IMR-90 (cell line): ENCODE measurements at regions not wholly inside any gene's neighbourhood (a gene's known extent, or its start where the extent isn't known, plus 50 kb on each side); places are given as distances from the start of the nearest gene placed in this dataset.

ENCODE experiments used
- ATAC-seq: fragments of 200-7000 bp; cut with Tn5 transposase; 2 replicates; pipeline ENCODE4 v1.9.1; 2020; ENCODE audit warnings: low read depth, mild to moderate bottlenecking, moderate library complexity
- BruUV-seq: library from RNA; stranded (reverse); fragments of 400-500 nt; replicated peaks from 2 replicates; lab custom pipeline; 2021; lab: Mats Ljungman, UMichigan
- CTCF ChIA-PET: fragments of 300-600 bp; formaldehyde crosslinking; extraction: SDS; loops from one replicate; lab custom pipeline; 2021; ENCODE audit warnings: antibody characterized with exemption; lab: Yijun Ruan, JAX
- POLR2A ChIA-PET: fragments of 300-600 bp; sonication (Branson Sonifier 250); formaldehyde crosslinking; loops from one replicate; lab custom pipeline; 2022; ENCODE audit warnings: antibody characterized with exemption; ENCODE audit not compliant: unreplicated experiment; lab: Charles Lee
- DNase-seq: peaks from one replicate; pipeline ENCODE4 v3.0.0; 2013
- H2AFZ ChIP-seq: replicated peaks from 2 replicates; pipeline ENCODE3; 2013; ENCODE audit warnings: low read length, mild to moderate bottlenecking; ENCODE audit not compliant: poor library complexity
- H2AK5ac ChIP-seq: 2 replicates; pipeline ENCODE4 v1.6.1; 2013; ENCODE audit warnings: low read depth, low read length, inconsistent platforms
- H2AK9ac ChIP-seq: replicated peaks from 2 replicates; pipeline ENCODE3; 2013; ENCODE audit warnings: mild to moderate bottlenecking, low read depth, low read length, moderate library complexity; ENCODE audit not compliant: poor library complexity
- H2BK120ac ChIP-seq: 2 replicates; pipeline ENCODE4 v1.6.1; 2013; ENCODE audit warnings: low read depth, low read length, inconsistent platforms
- H2BK15ac ChIP-seq: 3 replicates; pipeline ENCODE4 v1.6.1; 2013; ENCODE audit warnings: low read depth, low read length, inconsistent platforms
- H2BK20ac ChIP-seq: 2 replicates; pipeline ENCODE4 v1.6.1; 2013; ENCODE audit warnings: low read depth, mild to moderate bottlenecking, inconsistent platforms, low read length, moderate library complexity
- H2BK5ac ChIP-seq: 2 replicates; pipeline ENCODE4 v1.6.1; 2013; ENCODE audit warnings: mild to moderate bottlenecking, low read depth, low read length, inconsistent platforms; ENCODE audit not compliant: poor library complexity, severe bottlenecking
- H3K14ac ChIP-seq: replicated peaks from 2 replicates; pipeline ENCODE4 v1.6.1; 2013; ENCODE audit warnings: low read depth, low read length, inconsistent platforms
- H3K18ac ChIP-seq: 2 replicates; pipeline ENCODE4 v1.6.1; 2013; ENCODE audit warnings: low read depth, low read length, control low read depth
- H3K23ac ChIP-seq: 2 replicates; pipeline ENCODE4 v1.6.1; 2013; ENCODE audit warnings: low read depth, low read length, inconsistent platforms
- H3K27ac ChIP-seq: 2 replicates; pipeline ENCODE4 v1.5.1; 2013; ENCODE audit warnings: mild to moderate bottlenecking, control low read depth, low read length; ENCODE audit not compliant: insufficient read depth
- H3K27me3 ChIP-seq: 2 replicates; pipeline ENCODE4 v1.6.1; 2013; ENCODE audit warnings: low read length; ENCODE audit not compliant: control insufficient read depth, insufficient read depth
- H3K36me3 ChIP-seq: 2 replicates; pipeline ENCODE4 v1.6.1; 2013; ENCODE audit warnings: low read length, mixed read lengths; ENCODE audit not compliant: control insufficient read depth, insufficient read depth
- H3K4ac ChIP-seq: 2 replicates; pipeline ENCODE4 v1.6.1; 2013; ENCODE audit warnings: low read depth, low read length, inconsistent platforms
- H3K4me1 ChIP-seq: 2 replicates; pipeline ENCODE4 v1.6.1; 2013; ENCODE audit warnings: low read length, mixed read lengths; ENCODE audit not compliant: control insufficient read depth, insufficient read depth
- H3K4me2 ChIP-seq: 2 replicates; pipeline ENCODE4 v1.6.1; 2013; ENCODE audit warnings: low read depth, mild to moderate bottlenecking, control low read depth, low read length, moderate library complexity
- H3K4me3 ChIP-seq: 2 replicates; pipeline ENCODE4 v1.5.1; 2013; ENCODE audit warnings: low read depth, mild to moderate bottlenecking, control low read depth, low read length, moderate library complexity; ENCODE audit not compliant: insufficient read depth
- H3K56ac ChIP-seq: 2 replicates; pipeline ENCODE4 v1.6.1; 2013; ENCODE audit warnings: low read length, inconsistent platforms; ENCODE audit not compliant: insufficient read depth; ENCODE audit errors: extremely low read depth
- H3K79me1 ChIP-seq, 2 experiments: 2 replicates each; pipeline ENCODE4 v1.6.1; 2013; ENCODE audit warnings: low read length in 2 of 2, inconsistent platforms in 1 of 2, low read depth in 1 of 2
- H3K9ac ChIP-seq: 2 replicates; pipeline ENCODE4 v1.6.1; 2013; ENCODE audit warnings: low read depth, low read length, control low read depth
- H3K9me1 ChIP-seq: 2 replicates; pipeline ENCODE4 v1.6.1; 2013; ENCODE audit warnings: low read length, inconsistent platforms; ENCODE audit not compliant: insufficient read depth
- H3K9me3 ChIP-seq: 2 replicates; pipeline ENCODE4 v1.6.1; 2013; ENCODE audit warnings: low read length; ENCODE audit not compliant: control insufficient read depth, insufficient read depth
- H4K20me1 ChIP-seq: 2 replicates; pipeline ENCODE4 v1.6.1; 2013; ENCODE audit warnings: low read length, inconsistent platforms; ENCODE audit not compliant: insufficient read depth
- H4K5ac ChIP-seq: 2 replicates; pipeline ENCODE4 v1.6.1; 2013; ENCODE audit warnings: mild to moderate bottlenecking, low read depth, low read length, control low read depth
- H4K8ac ChIP-seq, 2 experiments: 2 replicates each; pipeline ENCODE4 v1.6.1; 2013; ENCODE audit warnings: low read depth in 2 of 2, low read length in 2 of 2, control low read depth in 1 of 2, inconsistent platforms in 1 of 2
- H4K91ac ChIP-seq: 2 replicates; pipeline ENCODE4 v1.6.1; 2013; ENCODE audit warnings: low read depth, low read length, inconsistent platforms; ENCODE audit not compliant: insufficient read depth
- BHLHE40 ChIP-seq: fragments of 150-350 bp; IDR thresholded peaks from 2 replicates; pipeline ENCODE4 v1.6.1; 2016; ENCODE audit warnings: mild to moderate bottlenecking, low read depth, low read length
- CEBPB ChIP-seq: IDR thresholded peaks from 2 replicates; pipeline ENCODE4 v1.6.1; 2012; ENCODE audit warnings: low read depth, low read length, improper control_type of control experiment
- CHD1 ChIP-seq: IDR thresholded peaks from 2 replicates; pipeline ENCODE4 v1.6.1; 2012; ENCODE audit warnings: low read depth, low read length, improper control_type of control experiment
- CTCF ChIP-seq: conservative IDR thresholded peaks from 2 replicates; pipeline ENCODE4 v1.5.1; 2012; ENCODE audit warnings: mild to moderate bottlenecking, low read depth, low read length, improper control_type of control experiment
- FOS ChIP-seq: fragments of 150-350 bp; IDR thresholded peaks from 2 replicates; pipeline ENCODE4 v1.6.1; 2016; ENCODE audit warnings: low read depth, low read length
- MAFK ChIP-seq: IDR thresholded peaks from 2 replicates; pipeline ENCODE4 v1.6.1; 2012; ENCODE audit warnings: low read depth, low read length, improper control_type of control experiment
- MAZ ChIP-seq: IDR thresholded peaks from 2 replicates; pipeline ENCODE4 v1.6.1; 2012; ENCODE audit warnings: low read depth, mild to moderate bottlenecking, low read length, improper control_type of control experiment, moderate library complexity, borderline replicate concordance
- MXI1 ChIP-seq: IDR thresholded peaks from 2 replicates; pipeline ENCODE4 v1.6.1; 2012; ENCODE audit warnings: low read depth, mild to moderate bottlenecking, low read length, moderate library complexity, borderline replicate concordance
- NFE2L2 ChIP-seq: fragments of 150-350 bp; IDR thresholded peaks from 2 replicates; pipeline ENCODE4 v1.6.1; 2016; ENCODE audit warnings: low read depth, mild to moderate bottlenecking, low read length
- POLR2A ChIP-seq: IDR thresholded peaks from 2 replicates; pipeline ENCODE4 v1.6.1; 2012; ENCODE audit warnings: mild to moderate bottlenecking, low read depth, low read length
- RAD21 ChIP-seq: IDR thresholded peaks from 2 replicates; pipeline ENCODE4 v1.6.1; 2012; ENCODE audit warnings: low read length, improper control_type of control experiment
- RCOR1 ChIP-seq: IDR thresholded peaks from 2 replicates; pipeline ENCODE4 v1.6.1; 2012; ENCODE audit warnings: mild to moderate bottlenecking, low read length, improper control_type of control experiment; ENCODE audit not compliant: insufficient replicate concordance
- RFX5 ChIP-seq: IDR thresholded peaks from 2 replicates; pipeline ENCODE4 v1.8.0; 2012; ENCODE audit warnings: low read depth, mild to moderate bottlenecking, low read length, moderate library complexity
- SMC3 ChIP-seq: fragments of 150-350 bp; IDR thresholded peaks from 2 replicates; pipeline ENCODE4 v1.6.1; 2016; ENCODE audit warnings: low read depth, mild to moderate bottlenecking, antibody characterized with exemption, low read length, moderate library complexity
- WGBS, 2 experiments: methylation state at CpG; one replicate each; pipeline versions ENCODE4 v1.1.5 to v1.1.7; 2013; ENCODE audit warnings: missing lambda C conversion rate in 2 of 2; ENCODE audit not compliant: insufficient read length in 1 of 2; ENCODE audit errors: extremely low coverage in 2 of 2; 5-methylcytosine and 5-hydroxymethylcytosine counted together
- dilution Hi-C: fragments of 300-500 bp; cut with HindIII; formaldehyde crosslinking; loops from one replicate; pipeline ENCODE4 v1.14.3; 2018; ENCODE audit warnings: low sequenced_read_pairs; ENCODE audit not compliant: unreplicated experiment
- in situ Hi-C: fragments of 300-500 bp; cut with MboI; formaldehyde crosslinking; loops from 3 replicates; pipeline ENCODE4 v1.14.3; 2019; ENCODE audit warnings: low sequenced_read_pairs, inconsistent platforms, mixed read lengths
- intact Hi-C: fragments of 100-400 bp; cut with micrococcal nuclease; formaldehyde crosslinking; loops from 2 replicates; pipeline ENCODE4 v1.10.0; 2022
- TF ChIP-seq, protein P1 (sequence below): fragments of 150-350 bp; IDR thresholded peaks from 2 replicates; pipeline ENCODE4 v1.6.1; 2017; ENCODE audit warnings: mild to moderate bottlenecking, antibody characterized with exemption, low read length, low read depth
- TF ChIP-seq, protein P2 (sequence below): fragments of 150-350 bp; IDR thresholded peaks from 2 replicates; pipeline ENCODE4 v1.6.1; 2016; ENCODE audit warnings: low read depth, mild to moderate bottlenecking, low read length, moderate library complexity, borderline replicate concordance

DNA sequence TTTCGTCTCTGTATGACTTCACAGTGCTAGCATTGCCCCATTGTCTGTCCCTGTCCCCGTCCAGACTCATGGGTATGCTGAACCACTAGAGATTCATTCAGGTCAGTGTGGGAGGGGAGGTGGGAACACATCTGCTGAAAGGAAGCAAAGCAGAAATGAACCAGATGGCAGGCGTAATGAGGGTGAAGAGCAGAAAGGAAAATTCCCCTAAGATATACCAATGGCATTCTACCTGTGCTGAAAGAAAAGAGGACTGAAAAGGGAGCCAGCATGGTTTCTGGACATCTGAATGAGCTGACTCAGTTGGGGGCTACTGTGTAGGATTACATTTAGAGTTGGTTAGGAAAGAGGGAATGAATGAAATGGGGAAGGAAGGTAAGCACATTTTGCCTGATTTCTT, 678.7 kb downstream of the MAT2B start:
- Histone ChIP-seq H4K20me1 (no peaks in the 10 kb centered on the region), H2AFZ (no peak overlapping the region), H2AK5ac (peak overlapping the region; percentile 33; the same call in 1 of the 2 replicates), H2BK5ac (no peak overlapping the region), H4K5ac (no peak overlapping the region), H3K18ac (peak overlapping the region; percentile 21; the same call in 1 of the 2 replicates), H3K23ac (no peak overlapping the region), H3K4ac (peak overlapping the region; percentile 57), H3K14ac (peak overlapping the region; percentile 34; the same call in 1 of the 2 replicates), H3K27me3 (no peaks in the 10 kb centered on the region), H3K27ac (no peak overlapping the region), H4K91ac (no peak overlapping the region), H4K8ac (peak overlapping the region in 1 of 2 experiments; percentile 19; a peak in 1 of 4 replicates), H3K9ac (no peak overlapping the region), H3K79me1 (no peaks in the 10 kb centered on the region), H3K56ac (no peak overlapping the region), H3K4me1 (0 out of 2 replicates have a peak, but pooled peaks cover 3% of the 10 kb centered on the region), H3K9me1 (no peaks in the 10 kb centered on the region), H2BK15ac (peak overlapping the region; percentile 35; the same call in 1 of the 3 replicates), H3K36me3 (no peaks in the 10 kb centered on the region), H3K4me2 (no peak overlapping the region), H3K9me3 (no peaks in the 10 kb centered on the region), H2AK9ac (no peak overlapping the region), H2BK120ac (no peak overlapping the region), H3K4me3 (no peak overlapping the region), H2BK20ac (no peak overlapping the region)
- dilution Hi-C loops (no loop called here), in situ Hi-C loops (no loop called here), intact Hi-C loops (no loop called here)
- WGBS, 2 experiments = no CpG with 5 or more reads among the region's 3 CpGs
- CTCF ChIA-PET = no interaction called here
- TF ChIP-seq POLR2A (no peak), CEBPB (no peak), RAD21 (no peak), SMC3 (no peak), RCOR1 (no peak), MXI1 (no peak), RFX5 (no peak), NFE2L2 (no peak), BHLHE40 (no peak), CHD1 (no peak), FOS (no peak), MAZ (no peak), CTCF (no peak), MAFK (no peak)
- TF ChIP-seq, protein P1, sequence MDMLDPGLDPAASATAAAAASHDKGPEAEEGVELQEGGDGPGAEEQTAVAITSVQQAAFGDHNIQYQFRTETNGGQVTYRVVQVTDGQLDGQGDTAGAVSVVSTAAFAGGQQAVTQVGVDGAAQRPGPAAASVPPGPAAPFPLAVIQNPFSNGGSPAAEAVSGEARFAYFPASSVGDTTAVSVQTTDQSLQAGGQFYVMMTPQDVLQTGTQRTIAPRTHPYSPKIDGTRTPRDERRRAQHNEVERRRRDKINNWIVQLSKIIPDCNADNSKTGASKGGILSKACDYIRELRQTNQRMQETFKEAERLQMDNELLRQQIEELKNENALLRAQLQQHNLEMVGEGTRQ = no peak
- TF ChIP-seq, protein P2, sequence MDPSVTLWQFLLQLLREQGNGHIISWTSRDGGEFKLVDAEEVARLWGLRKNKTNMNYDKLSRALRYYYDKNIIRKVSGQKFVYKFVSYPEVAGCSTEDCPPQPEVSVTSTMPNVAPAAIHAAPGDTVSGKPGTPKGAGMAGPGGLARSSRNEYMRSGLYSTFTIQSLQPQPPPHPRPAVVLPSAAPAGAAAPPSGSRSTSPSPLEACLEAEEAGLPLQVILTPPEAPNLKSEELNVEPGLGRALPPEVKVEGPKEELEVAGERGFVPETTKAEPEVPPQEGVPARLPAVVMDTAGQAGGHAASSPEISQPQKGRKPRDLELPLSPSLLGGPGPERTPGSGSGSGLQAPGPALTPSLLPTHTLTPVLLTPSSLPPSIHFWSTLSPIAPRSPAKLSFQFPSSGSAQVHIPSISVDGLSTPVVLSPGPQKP = no peak
- no TSS peak for BruUV-seq
- POLR2A ChIA-PET = interaction anchor here (0.6 kb wide), 1 partner anchor 189 kb away, joined by 8 read pairs; no protein-coding TSS in a partner anchor
- DNase-seq = no peak
- ATAC-seq = no peak
